ENCODE measurements at regions not wholly inside any gene's neighbourhood (a gene's known extent, or its start where the extent isn't known, plus 50 kb on each side); places are given as distances from the start of the nearest gene placed in this dataset.

DNA sequence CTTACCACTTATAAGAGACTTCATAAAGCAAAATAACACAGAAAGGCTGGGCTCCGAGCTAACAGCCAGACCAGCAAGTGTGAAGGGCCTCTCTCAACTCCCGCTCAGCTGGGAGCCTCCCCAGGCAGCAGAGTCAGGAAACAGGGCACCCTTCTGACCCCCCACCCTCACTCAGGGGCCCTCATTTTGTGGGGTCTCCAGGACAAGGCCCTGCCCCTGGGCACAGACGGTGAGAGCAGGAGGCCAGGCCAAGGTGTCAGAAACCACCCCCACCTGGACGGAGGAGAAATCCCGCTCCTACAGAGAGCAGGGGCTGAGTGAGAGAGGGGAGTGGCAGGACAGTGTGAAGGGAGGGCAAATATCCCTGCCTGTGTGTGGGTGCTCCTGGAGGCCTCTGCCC lies 135.8 kb upstream of the FOXD4L5 start:
- TF ChIP-seq CBFB (IDR thresholded peaks at IDR 0.05; ENCODE audit: low read depth) = no peak
- TF ChIP-seq MXI1 (IDR thresholded peaks at IDR 0.05; ENCODE audit: low read depth, low read length) = no peak
- TF ChIP-seq ETV6 (conservative IDR thresholded peaks at IDR 0.05 in 1 of 2, IDR thresholded peaks at IDR 0.05 in 1 of 2; ENCODE audit: borderline replicate concordance in 1 of 2, low read depth in 1 of 2) = no peak
- TF ChIP-seq, protein P1, sequence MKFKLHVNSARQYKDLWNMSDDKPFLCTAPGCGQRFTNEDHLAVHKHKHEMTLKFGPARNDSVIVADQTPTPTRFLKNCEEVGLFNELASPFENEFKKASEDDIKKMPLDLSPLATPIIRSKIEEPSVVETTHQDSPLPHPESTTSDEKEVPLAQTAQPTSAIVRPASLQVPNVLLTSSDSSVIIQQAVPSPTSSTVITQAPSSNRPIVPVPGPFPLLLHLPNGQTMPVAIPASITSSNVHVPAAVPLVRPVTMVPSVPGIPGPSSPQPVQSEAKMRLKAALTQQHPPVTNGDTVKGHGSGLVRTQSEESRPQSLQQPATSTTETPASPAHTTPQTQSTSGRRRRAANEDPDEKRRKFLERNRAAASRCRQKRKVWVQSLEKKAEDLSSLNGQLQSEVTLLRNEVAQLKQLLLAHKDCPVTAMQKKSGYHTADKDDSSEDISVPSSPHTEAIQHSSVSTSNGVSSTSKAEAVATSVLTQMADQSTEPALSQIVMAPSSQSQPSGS (IDR thresholded peaks at IDR 0.05; ENCODE audit: low read length) = no peak
- no peak for TF ChIP-seq SUZ12 (IDR thresholded peaks at IDR 0.05; ENCODE audit: unreplicated experiment)
- TF ChIP-seq ZNF592 (IDR thresholded peaks at IDR 0.05) = no peak

All from GM12878 (cell line).